ENCODE measurements at regions not wholly inside any gene's neighbourhood (a gene's known extent, or its start where the extent isn't known, plus 50 kb on each side); places are given as distances from the start of the nearest gene placed in this dataset.

GRCh38 chr1:66468722-66469121 lies 65.2 kb upstream of the SGIP1 start:
- TF ChIP-seq EZH2 (IDR thresholded peaks at IDR 0.05; ENCODE audit: insufficient read depth, poor library complexity, severe bottlenecking), result no peak
- TF ChIP-seq EZH2phosphoT487 (IDR thresholded peaks at IDR 0.05; ENCODE audit: insufficient read depth, low read depth), result no peak

Measured in GM23248 (cell line).